ENCODE measurements at regions not wholly inside any gene's neighbourhood (a gene's known extent, or its start where the extent isn't known, plus 50 kb on each side); places are given as distances from the start of the nearest gene placed in this dataset.

DNA sequence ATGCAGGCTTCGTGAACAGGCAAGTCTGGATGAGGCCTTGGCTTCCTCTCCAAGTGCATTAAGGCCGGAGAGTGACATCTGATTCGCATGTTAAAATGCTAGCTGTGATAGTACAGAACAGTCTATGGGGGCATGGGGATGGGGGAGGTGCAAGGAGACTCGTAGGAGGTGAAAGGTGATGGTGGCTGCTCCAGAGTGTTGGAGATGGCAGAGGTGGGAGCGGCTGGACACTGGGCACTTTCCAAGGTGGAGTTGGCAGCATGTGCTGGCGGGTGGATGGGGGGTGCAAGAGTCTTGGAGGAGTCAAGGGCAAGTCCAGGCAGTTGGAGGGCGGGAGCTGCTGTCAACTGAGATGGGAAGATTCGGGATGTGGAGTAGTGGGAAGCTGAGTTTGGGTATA, 350.9 kb upstream of the TNRC6C start:
- no peak overlapping the region for H3K27ac ChIP-seq
- no peaks in the 10 kb centered on the region for H3K36me3 ChIP-seq (ENCODE audit: insufficient read depth)
- H3K4me3 ChIP-seq (IDR thresholded peaks at IDR 0.05; ENCODE audit: insufficient read depth, low read depth, low read length): no peak overlapping the region
- no peaks in the 10 kb centered on the region for H3K27me3 ChIP-seq (ENCODE audit: insufficient read depth, low read depth)
- no peaks in the 10 kb centered on the region for H3K79me2 ChIP-seq (ENCODE audit: insufficient read depth, low read depth)
- no peak overlapping the region for H3K4me2 ChIP-seq
- no peak overlapping the region for H2AFZ ChIP-seq (ENCODE audit: low read depth)
- H3K4me1 ChIP-seq (ENCODE audit: low read depth, poor library complexity, severe bottlenecking): no peaks in the 10 kb centered on the region
- no peak overlapping the region for H3K9ac ChIP-seq
- no peaks in the 10 kb centered on the region for H4K20me1 ChIP-seq (ENCODE audit: insufficient read depth)
- TF ChIP-seq, protein P1, sequence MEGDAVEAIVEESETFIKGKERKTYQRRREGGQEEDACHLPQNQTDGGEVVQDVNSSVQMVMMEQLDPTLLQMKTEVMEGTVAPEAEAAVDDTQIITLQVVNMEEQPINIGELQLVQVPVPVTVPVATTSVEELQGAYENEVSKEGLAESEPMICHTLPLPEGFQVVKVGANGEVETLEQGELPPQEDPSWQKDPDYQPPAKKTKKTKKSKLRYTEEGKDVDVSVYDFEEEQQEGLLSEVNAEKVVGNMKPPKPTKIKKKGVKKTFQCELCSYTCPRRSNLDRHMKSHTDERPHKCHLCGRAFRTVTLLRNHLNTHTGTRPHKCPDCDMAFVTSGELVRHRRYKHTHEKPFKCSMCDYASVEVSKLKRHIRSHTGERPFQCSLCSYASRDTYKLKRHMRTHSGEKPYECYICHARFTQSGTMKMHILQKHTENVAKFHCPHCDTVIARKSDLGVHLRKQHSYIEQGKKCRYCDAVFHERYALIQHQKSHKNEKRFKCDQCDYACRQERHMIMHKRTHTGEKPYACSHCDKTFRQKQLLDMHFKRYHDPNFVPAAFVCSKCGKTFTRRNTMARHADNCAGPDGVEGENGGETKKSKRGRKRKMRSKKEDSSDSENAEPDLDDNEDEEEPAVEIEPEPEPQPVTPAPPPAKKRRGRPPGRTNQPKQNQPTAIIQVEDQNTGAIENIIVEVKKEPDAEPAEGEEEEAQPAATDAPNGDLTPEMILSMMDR (conservative IDR thresholded peaks at IDR 0.05; ENCODE audit: low read depth, low read length): no peak

GRCh38 chr17:77608431-77608830, 350.1 kb upstream of the TNRC6C start:
- Histone ChIP-seq H3K36me3 (ENCODE audit: insufficient read depth) (no peaks in the 10 kb centered on the region), H3K79me2 (ENCODE audit: insufficient read depth, low read depth) (no peaks in the 10 kb centered on the region), H3K4me2 (no peak overlapping the region), H2AFZ (ENCODE audit: low read depth) (no peak overlapping the region), H4K20me1 (ENCODE audit: insufficient read depth) (no peaks in the 10 kb centered on the region), H3K27me3 (ENCODE audit: insufficient read depth, low read depth) (no peaks in the 10 kb centered on the region), H3K9ac (no peak overlapping the region), H3K4me3 (IDR thresholded peaks at IDR 0.05; ENCODE audit: insufficient read depth, low read depth, low read length) (no peak overlapping the region), H3K4me1 (ENCODE audit: low read depth, poor library complexity, severe bottlenecking) (no peaks in the 10 kb centered on the region), H3K27ac (no peak overlapping the region)
- TF ChIP-seq, protein P1 (conservative IDR thresholded peaks at IDR 0.05; ENCODE audit: low read depth, low read length): no peak

GRCh38 chr17:77609553-77610517, 348.7 kb upstream of the TNRC6C start:
- H3K27me3 ChIP-seq (ENCODE audit: insufficient read depth, low read depth): no peaks in the 10 kb centered on the region
- no peak overlapping the region for H3K27ac ChIP-seq
- H3K4me3 ChIP-seq (IDR thresholded peaks at IDR 0.05; ENCODE audit: insufficient read depth, low read depth, low read length): no peak overlapping the region
- no peaks in the 10 kb centered on the region for H3K4me1 ChIP-seq (ENCODE audit: low read depth, poor library complexity, severe bottlenecking)
- H3K36me3 ChIP-seq (ENCODE audit: insufficient read depth): no peaks in the 10 kb centered on the region
- no peaks in the 10 kb centered on the region for H4K20me1 ChIP-seq (ENCODE audit: insufficient read depth)
- no peak overlapping the region for H2AFZ ChIP-seq (ENCODE audit: low read depth)
- H3K4me2 ChIP-seq: no peak overlapping the region
- no peaks in the 10 kb centered on the region for H3K79me2 ChIP-seq (ENCODE audit: insufficient read depth, low read depth)
- no peak overlapping the region for H3K9ac ChIP-seq
- TF ChIP-seq, protein P1 (conservative IDR thresholded peaks at IDR 0.05; ENCODE audit: low read depth, low read length): no peak

DNA sequence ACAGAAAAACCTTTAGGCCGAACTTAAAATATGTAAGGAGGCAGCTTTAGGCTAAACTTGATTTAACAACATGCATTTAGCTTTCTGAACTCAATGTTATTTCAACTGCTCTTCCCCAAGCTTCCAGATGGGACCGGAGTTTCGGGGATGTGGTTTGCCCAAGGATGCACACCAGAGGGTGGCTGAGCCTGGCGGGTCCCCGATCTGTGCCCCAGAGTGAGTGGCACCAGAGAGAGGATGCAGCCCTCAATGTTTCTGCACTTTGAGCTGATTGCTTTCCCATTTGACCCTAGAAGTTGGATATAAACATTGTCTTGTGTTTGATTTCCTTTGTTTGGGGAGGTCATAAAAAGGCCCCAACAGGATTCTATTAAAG, 348.0 kb upstream of the TNRC6C start:
- no peaks in the 10 kb centered on the region for H4K20me1 ChIP-seq (ENCODE audit: insufficient read depth)
- H3K4me1 ChIP-seq (ENCODE audit: low read depth, poor library complexity, severe bottlenecking): no peaks in the 10 kb centered on the region
- H3K4me2 ChIP-seq: no peak overlapping the region
- H3K27me3 ChIP-seq (ENCODE audit: insufficient read depth, low read depth): no peaks in the 10 kb centered on the region
- TF ChIP-seq, protein P1 (conservative IDR thresholded peaks at IDR 0.05; ENCODE audit: low read depth, low read length): no peak
- no peak overlapping the region for H2AFZ ChIP-seq (ENCODE audit: low read depth)
- no peaks in the 10 kb centered on the region for H3K36me3 ChIP-seq (ENCODE audit: insufficient read depth)
- H3K79me2 ChIP-seq (ENCODE audit: insufficient read depth, low read depth): no peaks in the 10 kb centered on the region
- H3K27ac ChIP-seq: no peak overlapping the region
- H3K9ac ChIP-seq: no peak overlapping the region
- no peak overlapping the region for H3K4me3 ChIP-seq (IDR thresholded peaks at IDR 0.05; ENCODE audit: insufficient read depth, low read depth, low read length)
